ENCODE measurements at regions not wholly inside any gene's neighbourhood (a gene's known extent, or its start where the extent isn't known, plus 50 kb on each side); places are given as distances from the start of the nearest gene placed in this dataset.
"Not testable (repeated sequence)": the region's sequence is repeated elsewhere in the genome, so short reads cannot be mapped to it uniquely, and the experiment has no call there.

- no peak for DNase-seq
These were observed 51.2 kb upstream of the MEX3C start for GRCh38 chr18:51248685-51249084.

GRCh38 chr18:51250006-51250405 lies 52.5 kb upstream of the MEX3C start:
- no peak for DNase-seq

- DNase-seq = no peak
These were observed 53.1 kb upstream of the MEX3C start for GRCh38 chr18:51250458-51251024.

- no peak for DNase-seq
These were observed 54.1 kb upstream of the MEX3C start for GRCh38 chr18:51251625-51252024.

GRCh38 chr18:51253476-51253875 lies 56.0 kb upstream of the MEX3C start:
- DNase-seq = no peak

- no peak for DNase-seq
These were observed 58.2 kb upstream of the MEX3C start for GRCh38 chr18:51255693-51256092.

- DNase-seq = no peak
These were observed 59.7 kb upstream of the MEX3C start for GRCh38 chr18:51257150-51257549.

GRCh38 chr18:51260118-51260517 lies 62.6 kb upstream of the MEX3C start:
- no peak for DNase-seq

GRCh38 chr18:51266077-51266476 lies 68.6 kb upstream of the MEX3C start:
- DNase-seq = not testable (repeated sequence)

- no peak for DNase-seq
These were observed 69.3 kb upstream of the MEX3C start for GRCh38 chr18:51266773-51267172.

GRCh38 chr18:51273437-51273836 lies 76.0 kb upstream of the MEX3C start:
- no peak for DNase-seq

GRCh38 chr18:51275712-51276476 lies 78.4 kb upstream of the MEX3C start:
- no peak for DNase-seq

GRCh38 chr18:51278045-51278649 lies 80.7 kb upstream of the MEX3C start:
- DNase-seq = peak; percentile 29

- DNase-seq = no peak
These were observed 82.0 kb upstream of the MEX3C start for GRCh38 chr18:51279367-51279984.

- DNase-seq = no peak
These were observed 90.5 kb upstream of the MEX3C start for GRCh38 chr18:51287818-51288508.

GRCh38 chr18:51288582-51288981 lies 91.1 kb upstream of the MEX3C start:
- no peak for DNase-seq

GRCh38 chr18:51290860-51291259 lies 93.4 kb upstream of the MEX3C start:
- DNase-seq = no peak

- DNase-seq = no peak
These were observed 103.4 kb upstream of the MEX3C start for GRCh38 chr18:51300912-51301311.

- DNase-seq = no peak
These were observed 103.9 kb upstream of the MEX3C start for GRCh38 chr18:51301376-51301775.

- DNase-seq = no peak
These were observed 119.2 kb upstream of the MEX3C start for GRCh38 chr18:51316677-51317076.

GRCh38 chr18:51321696-51322095 lies 124.2 kb upstream of the MEX3C start:
- peak; percentile 11 for DNase-seq

- DNase-seq = no peak
These were observed 126.5 kb upstream of the MEX3C start for GRCh38 chr18:51323961-51324360.

GRCh38 chr18:51330148-51330547 lies 132.7 kb upstream of the MEX3C start:
- DNase-seq = no peak
